K562 (cell line): ENCODE measurements at regions not wholly inside any gene's neighbourhood (a gene's known extent, or its start where the extent isn't known, plus 50 kb on each side); places are given as distances from the start of the nearest gene placed in this dataset.

Source experiments
- BHLHE40 ChIP-seq: IDR thresholded peaks from 2 replicates; pipeline ENCODE4 v1.6.1; 2011; ENCODE audit warnings: low read length, improper control_type of control experiment
- BRD4 ChIP-seq: fragments of 200-600 bp; sonication (generic); IDR thresholded peaks from 2 replicates; pipeline ENCODE4 v1.6.1; 2017; ENCODE audit warnings: inconsistent platforms
- CHD4 ChIP-seq: fragments of 200-600 bp; sonication (generic); IDR thresholded peaks from 3 replicates; pipeline ENCODE4 v1.6.1; 2012; ENCODE audit warnings: low read depth, mild to moderate bottlenecking, mixed read lengths, low read length, inconsistent platforms; ENCODE audit not compliant: insufficient read depth, insufficient replicate concordance, poor library complexity, severe bottlenecking
- FOXJ3 ChIP-seq: sonication (generic); formaldehyde crosslinking; IDR thresholded peaks from 2 replicates; pipeline ENCODE4 v1.4.0; 2020; ENCODE audit warnings: mild to moderate bottlenecking, missing genetic modification reagents
- GTF2E2 ChIP-seq: fragments of 200-800 bp; sonication (Bioruptor generic); IDR thresholded peaks from 2 replicates; pipeline ENCODE4 v1.6.1; 2016; ENCODE audit warnings: missing genetic modification characterization, missing compliant biosample characterization
- JUND ChIP-seq, 2 experiments: IDR thresholded peaks; 2 replicates in 1 of 2; 3 replicates in 1 of 2; pipeline ENCODE4 v1.6.1; 2011; ENCODE audit warnings: borderline replicate concordance in 2 of 2, low read depth in 2 of 2, low read length in 2 of 2, improper control_type of control experiment in 1 of 2, missing biosample characterization in 1 of 2, missing genetic modification characterization in 1 of 2, missing genetic modification reagents in 1 of 2
- LARP7 ChIP-seq: fragments of 450-650 bp; IDR thresholded peaks from 2 replicates; pipeline ENCODE4 v1.6.1; 2016
- POLR2H ChIP-seq: IDR thresholded peaks from 2 replicates; pipeline ENCODE4 v1.6.1; 2016; ENCODE audit warnings: missing genetic modification characterization, low read depth, mild to moderate bottlenecking, control low read depth, missing compliant biosample characterization, moderate library complexity
- SMARCA4 ChIP-seq: fragments of 450-650 bp; IDR thresholded peaks from 2 replicates; pipeline ENCODE4 v1.6.1; 2016
- SRSF3 ChIP-seq: fragments of 200-400 bp; formaldehyde crosslinking; IDR thresholded peaks from 2 replicates; pipeline ENCODE4 v1.6.1; 2016; ENCODE audit warnings: mild to moderate bottlenecking, low read length, moderate library complexity; ENCODE audit not compliant: insufficient read depth
- SUPT5H ChIP-seq: fragments of 450-650 bp; IDR thresholded peaks from 2 replicates; pipeline ENCODE4 v1.6.1; 2016
- TAF1 ChIP-seq: IDR thresholded peaks from 2 replicates; pipeline ENCODE4 v1.6.1; 2011; ENCODE audit warnings: mild to moderate bottlenecking, low read length, moderate library complexity; ENCODE audit not compliant: insufficient read depth, control insufficient read depth, severe bottlenecking; ENCODE audit errors: extremely low read depth
- TCF3 ChIP-seq: sonication (generic); formaldehyde crosslinking; IDR thresholded peaks from 2 replicates; pipeline ENCODE4 v1.4.0; 2020; ENCODE audit warnings: mild to moderate bottlenecking, missing genetic modification reagents
- TOE1 ChIP-seq, 2 experiments: fragments of 450-650 bp in 1 of 2; sonication (generic) in 1 of 2; formaldehyde crosslinking in 1 of 2; IDR thresholded peaks; 2 replicates each; pipeline versions ENCODE4 v1.7.1 to v1.8.0; 2016 to 2022; ENCODE audit warnings: borderline replicate concordance in 2 of 2, mild to moderate bottlenecking in 2 of 2, antibody characterized with exemption in 1 of 2, inconsistent platforms in 1 of 2, low read depth in 1 of 2, missing genetic modification reagents in 1 of 2, moderate library complexity in 1 of 2
- ZNF197 ChIP-seq: fragments of 200-800 bp; sonication (Bioruptor generic); IDR thresholded peaks from 2 replicates; pipeline ENCODE4 v1.6.1; 2016; ENCODE audit warnings: low read depth, missing genetic modification characterization, missing compliant biosample characterization
- ZNF445 ChIP-seq: fragments of 250-450 bp; sonication (Bioruptor Pico); IDR thresholded peaks from 2 replicates; pipeline ENCODE4 v1.4.0; 2020; ENCODE audit warnings: low read depth, mild to moderate bottlenecking, moderate library complexity
- ZNF717 ChIP-seq: fragments of 250-450 bp; sonication (Bioruptor Pico); IDR thresholded peaks from 2 replicates; pipeline ENCODE4 v1.5.0; 2021
- TF ChIP-seq, protein P1 (sequence below): fragments of 250-450 bp; sonication (Bioruptor Pico); IDR thresholded peaks from 2 replicates; pipeline ENCODE4 v1.8.0; 2021; ENCODE audit warnings: moderate library complexity, mild to moderate bottlenecking, inconsistent platforms
- TF ChIP-seq, protein P2 (sequence below): fragments of 450-650 bp; IDR thresholded peaks from 2 replicates; pipeline ENCODE4 v1.6.1; 2016; ENCODE audit warnings: mild to moderate bottlenecking
- TF ChIP-seq, protein P3 (sequence below), 3 experiments: fragments of 200-800 bp in 1 of 3; fragments of 250-450 bp in 1 of 3; fragments of 450-650 bp in 1 of 3; sonication (Bioruptor Pico) in 1 of 3; sonication (Bioruptor generic) in 1 of 3; formaldehyde crosslinking in 1 of 3; IDR thresholded peaks; 2 replicates each; pipeline versions ENCODE4 v1.6.1 to v1.8.0; 2016 to 2022; ENCODE audit warnings: mild to moderate bottlenecking in 2 of 3, missing genetic modification characterization in 2 of 3, missing compliant biosample characterization in 1 of 3, moderate library complexity in 1 of 3

DNA sequence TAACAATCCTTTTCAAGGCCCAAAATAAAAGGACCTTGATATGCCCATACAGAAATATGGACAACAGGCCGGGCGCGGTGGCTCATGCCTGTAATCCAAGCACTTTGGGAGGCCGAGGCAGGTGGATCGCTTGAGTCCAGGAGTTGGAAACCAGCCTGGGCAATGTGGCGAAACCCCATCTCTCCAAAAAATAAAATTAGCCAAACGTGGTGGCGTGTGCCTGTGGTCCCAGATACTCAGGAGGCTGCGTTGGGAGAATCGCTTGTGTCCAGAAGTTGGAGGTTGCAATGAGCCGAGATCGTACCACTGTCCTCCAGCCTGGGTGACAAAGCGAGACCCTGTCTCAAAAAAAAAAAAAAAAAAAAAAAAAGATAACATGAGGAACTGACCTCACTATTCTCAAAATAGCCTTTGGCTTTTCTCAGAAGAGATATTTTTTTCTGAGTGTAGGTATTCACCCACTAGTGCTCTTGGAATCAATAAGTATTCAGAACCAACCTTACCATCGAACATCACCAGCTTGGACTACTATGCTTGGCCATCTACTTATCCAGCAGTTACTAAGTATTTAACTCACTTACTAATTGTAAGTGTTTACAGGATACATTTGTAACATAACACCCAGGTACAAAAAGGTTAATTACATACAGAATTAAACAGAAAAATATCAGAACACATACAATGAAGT is 99.2 kb downstream of the OR2B2 start (continued):
- TF ChIP-seq GTF2E2 (tag) (no peak), ZNF197 (0 out of 2 replicates have a peak, but pooled peaks have one; percentile 35), BRD4 (0 out of 2 replicates have a peak, but pooled peaks have one; percentile 57), SUPT5H (peak; percentile 81), FOXJ3 (no peak), TCF3 (CRISPR knock-in tag) (0 out of 2 replicates have a peak, but pooled peaks have one; percentile 25), CHD4 (no peak), TOE1 (IDR thresholded peaks at IDR 0.05; ENCODE audit: borderline replicate concordance) (0 out of 2 replicates have a peak, but pooled peaks have one; percentile 45), TOE1 (CRISPR knock-in tag; IDR thresholded peaks at IDR 0.05; ENCODE audit: borderline replicate concordance, low read depth) (no peak), SMARCA4 (peak; percentile 52), LARP7 (peak; percentile 65; the same call in 1 of the 2 replicates), JUND (IDR thresholded peaks at IDR 0.05; ENCODE audit: borderline replicate concordance, low read depth, low read length) (peak; percentile 78), JUND (tag; IDR thresholded peaks at IDR 0.05; ENCODE audit: borderline replicate concordance, low read depth, low read length) (peak; percentile 71; the same call in 1 of the 3 replicates), BHLHE40 (0 out of 2 replicates have a peak, but pooled peaks have one; percentile 8), TAF1 (peak; percentile 30), POLR2H (peak; percentile 44; the same call in 1 of the 2 replicates), ZNF717 (CRISPR knock-in tag) (peak; percentile 87; the same call in 1 of the 2 replicates), SRSF3 (no peak), ZNF445 (CRISPR knock-in tag) (0 out of 2 replicates have a peak, but pooled peaks have one; percentile 71)
- TF ChIP-seq, protein P1, sequence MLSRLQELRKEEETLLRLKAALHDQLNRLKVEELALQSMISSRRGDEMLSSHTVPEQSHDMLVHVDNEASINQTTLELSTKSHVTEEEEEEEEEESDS (CRISPR knock-in tag) = no peak
- TF ChIP-seq, protein P2, sequence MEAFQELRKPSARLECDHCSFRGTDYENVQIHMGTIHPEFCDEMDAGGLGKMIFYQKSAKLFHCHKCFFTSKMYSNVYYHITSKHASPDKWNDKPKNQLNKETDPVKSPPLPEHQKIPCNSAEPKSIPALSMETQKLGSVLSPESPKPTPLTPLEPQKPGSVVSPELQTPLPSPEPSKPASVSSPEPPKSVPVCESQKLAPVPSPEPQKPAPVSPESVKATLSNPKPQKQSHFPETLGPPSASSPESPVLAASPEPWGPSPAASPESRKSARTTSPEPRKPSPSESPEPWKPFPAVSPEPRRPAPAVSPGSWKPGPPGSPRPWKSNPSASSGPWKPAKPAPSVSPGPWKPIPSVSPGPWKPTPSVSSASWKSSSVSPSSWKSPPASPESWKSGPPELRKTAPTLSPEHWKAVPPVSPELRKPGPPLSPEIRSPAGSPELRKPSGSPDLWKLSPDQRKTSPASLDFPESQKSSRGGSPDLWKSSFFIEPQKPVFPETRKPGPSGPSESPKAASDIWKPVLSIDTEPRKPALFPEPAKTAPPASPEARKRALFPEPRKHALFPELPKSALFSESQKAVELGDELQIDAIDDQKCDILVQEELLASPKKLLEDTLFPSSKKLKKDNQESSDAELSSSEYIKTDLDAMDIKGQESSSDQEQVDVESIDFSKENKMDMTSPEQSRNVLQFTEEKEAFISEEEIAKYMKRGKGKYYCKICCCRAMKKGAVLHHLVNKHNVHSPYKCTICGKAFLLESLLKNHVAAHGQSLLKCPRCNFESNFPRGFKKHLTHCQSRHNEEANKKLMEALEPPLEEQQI = no peak
- TF ChIP-seq, protein P3, sequence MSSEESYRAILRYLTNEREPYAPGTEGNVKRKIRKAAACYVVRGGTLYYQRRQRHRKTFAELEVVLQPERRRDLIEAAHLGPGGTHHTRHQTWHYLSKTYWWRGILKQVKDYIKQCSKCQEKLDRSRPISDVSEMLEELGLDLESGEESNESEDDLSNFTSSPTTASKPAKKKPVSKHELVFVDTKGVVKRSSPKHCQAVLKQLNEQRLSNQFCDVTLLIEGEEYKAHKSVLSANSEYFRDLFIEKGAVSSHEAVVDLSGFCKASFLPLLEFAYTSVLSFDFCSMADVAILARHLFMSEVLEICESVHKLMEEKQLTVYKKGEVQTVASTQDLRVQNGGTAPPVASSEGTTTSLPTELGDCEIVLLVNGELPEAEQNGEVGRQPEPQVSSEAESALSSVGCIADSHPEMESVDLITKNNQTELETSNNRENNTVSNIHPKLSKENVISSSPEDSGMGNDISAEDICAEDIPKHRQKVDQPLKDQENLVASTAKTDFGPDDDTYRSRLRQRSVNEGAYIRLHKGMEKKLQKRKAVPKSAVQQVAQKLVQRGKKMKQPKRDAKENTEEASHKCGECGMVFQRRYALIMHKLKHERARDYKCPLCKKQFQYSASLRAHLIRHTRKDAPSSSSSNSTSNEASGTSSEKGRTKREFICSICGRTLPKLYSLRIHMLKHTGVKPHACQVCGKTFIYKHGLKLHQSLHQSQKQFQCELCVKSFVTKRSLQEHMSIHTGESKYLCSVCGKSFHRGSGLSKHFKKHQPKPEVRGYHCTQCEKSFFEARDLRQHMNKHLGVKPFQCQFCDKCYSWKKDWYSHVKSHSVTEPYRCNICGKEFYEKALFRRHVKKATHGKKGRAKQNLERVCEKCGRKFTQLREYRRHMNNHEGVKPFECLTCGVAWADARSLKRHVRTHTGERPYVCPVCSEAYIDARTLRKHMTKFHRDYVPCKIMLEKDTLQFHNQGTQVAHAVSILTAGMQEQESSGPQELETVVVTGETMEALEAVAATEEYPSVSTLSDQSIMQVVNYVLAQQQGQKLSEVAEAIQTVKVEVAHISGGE (CRISPR knock-in tag; IDR thresholded peaks at IDR 0.05) = 0 out of 6 replicates have a peak, but pooled peaks of 1 of the 3 experiments have one; percentile 8
